ENCODE measurements at regions not wholly inside any gene's neighbourhood (a gene's known extent, or its start where the extent isn't known, plus 50 kb on each side); places are given as distances from the start of the nearest gene placed in this dataset.

DNA sequence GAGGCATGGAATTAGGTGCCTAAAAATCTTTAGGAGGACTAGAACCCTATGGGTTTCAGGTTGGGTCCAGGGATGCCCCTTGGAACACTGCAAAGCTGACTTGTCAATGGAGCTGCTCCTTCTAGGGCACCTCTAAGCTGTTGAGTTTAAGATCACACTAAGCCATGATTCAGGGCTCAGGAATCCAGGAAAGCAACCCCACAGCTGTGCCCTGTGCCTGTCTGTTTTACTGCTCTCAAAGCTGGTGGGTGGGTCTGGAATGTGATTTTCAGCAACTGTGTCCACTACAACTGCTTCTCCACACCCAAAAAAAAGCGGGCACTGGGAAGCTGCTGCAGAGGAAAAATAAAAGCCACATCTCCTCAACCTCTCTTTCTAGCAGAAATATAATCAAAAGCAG lies 310.4 kb upstream of the MOCS1 start:
- DNase-seq (ENCODE audit: low read depth, low spot score): no peak
- ChIA-PET POLR2A (no interaction called here), CTCF (no interaction called here)
- no peaks in the 10 kb centered on the region for H3K9me3 ChIP-seq (ENCODE audit: control insufficient read depth, insufficient read depth, low read length)
- H3K27me3 ChIP-seq (ENCODE audit: control insufficient read depth, insufficient read depth, low read length): no peaks in the 10 kb centered on the region
- TF ChIP-seq, protein P1, sequence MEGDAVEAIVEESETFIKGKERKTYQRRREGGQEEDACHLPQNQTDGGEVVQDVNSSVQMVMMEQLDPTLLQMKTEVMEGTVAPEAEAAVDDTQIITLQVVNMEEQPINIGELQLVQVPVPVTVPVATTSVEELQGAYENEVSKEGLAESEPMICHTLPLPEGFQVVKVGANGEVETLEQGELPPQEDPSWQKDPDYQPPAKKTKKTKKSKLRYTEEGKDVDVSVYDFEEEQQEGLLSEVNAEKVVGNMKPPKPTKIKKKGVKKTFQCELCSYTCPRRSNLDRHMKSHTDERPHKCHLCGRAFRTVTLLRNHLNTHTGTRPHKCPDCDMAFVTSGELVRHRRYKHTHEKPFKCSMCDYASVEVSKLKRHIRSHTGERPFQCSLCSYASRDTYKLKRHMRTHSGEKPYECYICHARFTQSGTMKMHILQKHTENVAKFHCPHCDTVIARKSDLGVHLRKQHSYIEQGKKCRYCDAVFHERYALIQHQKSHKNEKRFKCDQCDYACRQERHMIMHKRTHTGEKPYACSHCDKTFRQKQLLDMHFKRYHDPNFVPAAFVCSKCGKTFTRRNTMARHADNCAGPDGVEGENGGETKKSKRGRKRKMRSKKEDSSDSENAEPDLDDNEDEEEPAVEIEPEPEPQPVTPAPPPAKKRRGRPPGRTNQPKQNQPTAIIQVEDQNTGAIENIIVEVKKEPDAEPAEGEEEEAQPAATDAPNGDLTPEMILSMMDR (IDR thresholded peaks at IDR 0.05; ENCODE audit: low read depth, low read length): no peak
- H3K4me3 ChIP-seq (ENCODE audit: low read depth, low read length): no peak overlapping the region
- H3K27ac ChIP-seq (ENCODE audit: low read depth, low read length): no peak overlapping the region

- POLR2A ChIA-PET: no interaction called here
Observed at GRCh38 chr6:40232698-40233097, 298.4 kb upstream of the MOCS1 start.

DNA sequence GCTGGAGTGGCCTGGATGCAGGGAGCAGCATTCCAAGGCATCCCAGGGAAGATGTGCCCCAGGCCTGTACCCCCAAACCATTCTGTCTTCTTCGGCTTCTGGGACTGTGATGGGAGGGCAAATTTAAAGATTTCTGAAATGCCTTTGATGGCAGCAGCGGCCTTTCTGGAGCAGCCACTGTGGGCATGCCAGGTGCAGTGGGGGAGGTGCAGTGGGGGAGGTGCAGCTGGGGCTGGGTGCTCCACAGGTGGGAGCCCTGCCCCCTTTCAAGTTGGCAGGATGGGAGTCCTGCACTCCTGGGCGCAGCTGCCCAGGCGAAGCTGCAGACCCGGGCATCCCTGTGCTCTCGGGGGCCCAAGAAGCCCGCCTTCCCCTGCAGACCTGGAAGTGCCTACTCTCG lies 293.5 kb upstream of the MOCS1 start:
- no peaks in the 10 kb centered on the region for H3K27me3 ChIP-seq (ENCODE audit: control insufficient read depth, insufficient read depth, low read length)
- TF ChIP-seq, protein P1 (IDR thresholded peaks at IDR 0.05; ENCODE audit: low read depth, low read length): no peak
- H3K27ac ChIP-seq (ENCODE audit: low read depth, low read length): no peak overlapping the region
- H3K9me3 ChIP-seq (ENCODE audit: control insufficient read depth, insufficient read depth, low read length): peaks cover 14% of the 10 kb centered on the region
- ChIA-PET CTCF (no interaction called here), POLR2A (no interaction called here)
- DNase-seq (ENCODE audit: low read depth, low spot score): no peak
- H3K4me3 ChIP-seq (ENCODE audit: low read depth, low read length): no peak overlapping the region

More at GRCh38 chr6:40232698-40233097, 298.4 kb upstream of the MOCS1 start:
- CTCF ChIA-PET: no interaction called here
- H3K27me3 ChIP-seq (ENCODE audit: control insufficient read depth, insufficient read depth, low read length): no peaks in the 10 kb centered on the region
- no peak overlapping the region for H3K4me3 ChIP-seq (ENCODE audit: low read depth, low read length)
- no peak for DNase-seq (ENCODE audit: low read depth, low spot score)
- TF ChIP-seq, protein P1 (IDR thresholded peaks at IDR 0.05; ENCODE audit: low read depth, low read length): no peak
- no peak overlapping the region for H3K27ac ChIP-seq (ENCODE audit: low read depth, low read length)
- H3K9me3 ChIP-seq (ENCODE audit: control insufficient read depth, insufficient read depth, low read length): peaks cover 17% of the 10 kb centered on the region

DNA sequence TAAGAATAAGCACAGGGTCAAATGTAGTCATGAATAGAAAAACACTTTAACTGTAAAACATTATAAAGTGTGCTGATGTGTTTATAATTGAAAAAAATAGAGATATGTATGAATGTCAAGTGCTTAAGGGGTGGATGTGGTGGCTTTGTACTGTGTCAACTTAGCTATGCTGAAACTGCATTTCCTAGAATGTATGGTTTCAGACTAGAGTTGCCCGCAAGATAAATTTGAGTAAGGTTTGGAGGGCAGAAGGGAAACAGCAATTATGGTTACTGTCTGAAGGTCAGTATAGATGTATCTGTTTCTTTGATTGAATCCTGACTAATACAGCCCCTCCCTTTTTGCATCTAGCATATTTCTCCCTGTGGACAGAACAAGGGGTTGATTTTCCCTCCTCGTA lies 288.1 kb upstream of the MOCS1 start:
- CTCF ChIA-PET: no interaction called here
- POLR2A ChIA-PET: no interaction called here
- Histone ChIP-seq H3K9me3 (ENCODE audit: control insufficient read depth, insufficient read depth, low read length) (peaks cover under 1% of the 10 kb centered on the region; the same call in 1 of the 2 replicates), H3K27me3 (ENCODE audit: control insufficient read depth, insufficient read depth, low read length) (no peaks in the 10 kb centered on the region), H3K4me3 (ENCODE audit: low read depth, low read length) (no peak overlapping the region), H3K27ac (ENCODE audit: low read depth, low read length) (no peak overlapping the region)
- no peak for DNase-seq (ENCODE audit: low read depth, low spot score)
- TF ChIP-seq, protein P1 (IDR thresholded peaks at IDR 0.05; ENCODE audit: low read depth, low read length): no peak

DNA sequence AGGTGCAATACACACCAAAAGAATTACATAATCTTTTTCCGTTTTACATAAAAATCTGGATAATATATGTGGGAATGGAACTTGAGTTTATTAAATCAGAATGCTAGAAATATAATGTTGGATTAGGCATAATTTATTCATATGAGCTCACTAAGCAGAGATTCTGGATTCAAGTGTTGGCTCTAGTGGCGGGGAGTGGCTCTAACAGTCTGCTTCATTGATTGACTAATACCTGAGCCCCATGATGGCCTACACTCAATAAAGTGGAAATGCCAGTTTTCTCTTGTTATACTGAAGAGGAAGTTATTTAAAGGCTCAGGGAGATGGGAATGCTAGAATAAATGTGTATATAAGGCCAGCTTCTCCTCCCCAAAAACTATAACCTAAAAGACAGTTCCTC lies 285.5 kb upstream of the MOCS1 start:
- H3K27ac ChIP-seq (ENCODE audit: low read depth, low read length): no peak overlapping the region
- POLR2A ChIA-PET: no interaction called here
- peaks cover 6% of the 10 kb centered on the region for H3K9me3 ChIP-seq (ENCODE audit: control insufficient read depth, insufficient read depth, low read length)
- no peak overlapping the region for H3K4me3 ChIP-seq (ENCODE audit: low read depth, low read length)
- CTCF ChIA-PET: no interaction called here
- no peaks in the 10 kb centered on the region for H3K27me3 ChIP-seq (ENCODE audit: control insufficient read depth, insufficient read depth, low read length)
- TF ChIP-seq, protein P1 (IDR thresholded peaks at IDR 0.05; ENCODE audit: low read depth, low read length): no peak
- DNase-seq (ENCODE audit: low read depth, low spot score): no peak
